Upper lobe of left lung (tissue), 4 donors: ENCODE measurements at regions not wholly inside any gene's neighbourhood (a gene's known extent, or its start where the extent isn't known, plus 50 kb on each side); places are given as distances from the start of the nearest gene placed in this dataset.
"Not testable (repeated sequence)": the region's sequence is repeated elsewhere in the genome, so short reads cannot be mapped to it uniquely, and the experiment has no call there.

Experiments
- CTCF ChIP-seq, 6 experiments: fragments of 450-650 bp in 4 of 6; fragments of 200-600 bp in 2 of 6; sonication (generic) in 2 of 6; IDR thresholded peaks; one replicate each; pipeline ENCODE4 v1.5.1; 2016 to 2019; ENCODE audit warnings: antibody characterized with exemption in 6 of 6
- EP300 ChIP-seq, 4 donors: sonication (generic); formaldehyde crosslinking; IDR thresholded peaks; one replicate each; pipeline ENCODE4 v1.5.1; 2017; ENCODE audit warnings: antibody characterized with exemption in 4 of 4, control low read depth in 2 of 4
- POLR2A ChIP-seq, 4 donors: fragments of 450-650 bp; IDR thresholded peaks; one replicate each; pipeline ENCODE4 v1.5.1; 2016 to 2017; ENCODE audit warnings: antibody characterized with exemption in 4 of 4, mild to moderate bottlenecking in 2 of 4
- POLR2AphosphoS5 ChIP-seq, 2 donors: sonication (generic); formaldehyde crosslinking; IDR thresholded peaks; one replicate each; pipeline ENCODE4 v1.5.1; 2017; ENCODE audit warnings: antibody characterized with exemption in 2 of 2

- not testable (repeated sequence) for TF ChIP-seq CTCF, POLR2A, POLR2AphosphoS5, EP300 (IDR thresholded peaks at IDR 0.05)
Measured at GRCh38 chr14:34140127-34140526, 189.3 kb upstream of the EGLN3 start.
